NOMO-1 (cell line): ENCODE measurements at regions not wholly inside any gene's neighbourhood (a gene's known extent, or its start where the extent isn't known, plus 50 kb on each side); places are given as distances from the start of the nearest gene placed in this dataset.
"Not testable (repeated sequence)": the region's sequence is repeated elsewhere in the genome, so short reads cannot be mapped to it uniquely, and the experiment has no call there.

Experiments
- DNase-seq, 2 experiments: peaks; one replicate each; lab custom pipeline; 2025; ENCODE audit not compliant: unreplicated experiment in 2 of 2; lab: John Stamatoyannopoulos, UW

DNA sequence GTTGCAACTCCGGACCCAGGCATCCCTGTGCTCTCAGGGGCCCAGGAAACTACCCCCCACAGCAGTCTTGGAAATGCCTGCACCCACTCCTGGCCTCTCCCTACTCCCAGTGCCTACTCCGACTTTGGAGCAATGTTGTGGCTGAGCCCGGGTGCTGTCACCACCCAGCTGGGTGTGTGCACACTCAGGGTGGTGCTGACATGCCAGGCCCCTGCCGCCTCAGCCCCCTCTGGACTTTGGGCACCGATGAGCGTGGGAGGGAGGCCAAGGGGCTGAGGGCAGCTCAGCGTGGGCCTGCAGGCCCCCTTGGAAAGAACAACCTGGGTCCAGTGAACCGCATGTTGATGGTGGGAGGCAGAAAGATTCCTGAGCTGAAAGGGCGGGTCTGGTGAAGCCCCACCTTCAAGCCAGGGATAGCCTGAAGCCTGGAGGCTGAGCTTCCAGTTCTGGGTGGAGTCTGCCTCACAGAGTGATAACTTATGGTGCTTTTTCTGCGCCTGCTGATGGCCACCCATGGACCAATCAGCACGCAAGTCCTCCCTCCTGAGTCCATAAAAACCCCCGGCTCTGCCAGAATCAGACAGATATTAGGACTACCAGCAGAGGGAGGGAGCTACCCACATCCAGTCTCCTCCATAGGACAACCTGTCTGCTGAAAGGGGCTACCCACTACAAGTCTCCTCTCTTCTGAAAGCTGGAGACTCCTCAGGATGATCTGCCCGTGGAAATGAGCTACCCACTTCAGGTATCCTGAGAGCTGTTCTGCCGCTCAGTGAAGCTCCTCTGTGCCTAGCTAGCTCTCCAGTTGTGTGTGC is 380.4 kb upstream of the SORCS1 start:
- DNase-seq: no peak

DNA sequence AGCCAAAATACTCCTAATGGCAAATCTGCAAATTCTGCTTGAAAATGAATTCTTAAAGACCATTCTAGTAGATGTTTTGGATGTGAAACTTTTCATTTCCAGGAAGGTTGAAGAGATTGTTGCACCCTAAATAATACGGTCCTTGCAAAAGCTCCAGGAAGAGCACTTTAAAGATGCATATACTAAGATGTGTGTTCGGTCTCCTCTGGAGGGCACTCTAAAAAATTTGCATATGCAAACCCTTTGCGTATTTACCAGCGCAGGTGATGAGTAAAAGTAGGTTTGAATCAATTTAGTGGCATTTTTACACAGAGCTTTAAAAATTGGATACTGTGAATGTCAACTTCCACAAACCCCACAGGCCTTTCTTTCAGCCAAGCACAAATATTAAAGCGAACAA is 378.1 kb upstream of the SORCS1 start:
- DNase-seq: no peak

DNA sequence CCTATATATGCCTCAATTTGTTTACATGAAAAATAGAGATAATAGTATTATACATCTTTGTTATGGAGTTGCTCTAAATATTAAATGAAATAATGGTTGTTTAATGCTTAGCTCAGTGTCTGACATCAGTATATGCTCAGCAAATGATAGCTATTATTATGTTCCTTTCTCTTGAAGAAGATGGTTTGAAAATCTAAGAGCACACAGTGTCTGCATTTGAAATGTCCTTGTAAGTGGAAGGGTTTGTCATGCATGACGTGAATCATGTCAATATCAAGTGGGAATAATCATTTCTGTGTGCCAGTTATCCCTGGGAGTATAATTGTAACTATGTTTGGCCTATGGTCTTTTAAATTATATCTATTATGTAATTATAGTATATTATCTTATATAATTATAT is 377.5 kb upstream of the SORCS1 start:
- DNase-seq: no peak

DNA sequence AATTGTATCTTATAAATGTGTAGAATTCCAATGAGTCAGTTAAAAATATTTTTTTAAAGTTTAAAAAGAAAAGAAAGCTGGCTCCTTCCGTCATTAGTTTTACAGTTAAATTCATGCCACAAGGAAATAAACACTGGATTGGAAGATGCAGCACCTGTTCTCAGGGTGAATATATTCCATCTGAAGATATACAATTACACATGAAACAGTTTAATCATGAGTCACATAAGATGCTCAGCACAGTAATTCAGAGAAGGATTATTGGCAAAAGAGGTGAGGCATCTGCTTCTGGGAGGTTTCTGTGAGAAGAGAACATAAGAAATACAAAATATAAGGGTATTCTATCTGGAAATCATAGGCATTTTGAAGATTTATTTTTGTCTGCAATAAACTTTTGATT is 376.5 kb upstream of the SORCS1 start:
- no peak for DNase-seq

DNA sequence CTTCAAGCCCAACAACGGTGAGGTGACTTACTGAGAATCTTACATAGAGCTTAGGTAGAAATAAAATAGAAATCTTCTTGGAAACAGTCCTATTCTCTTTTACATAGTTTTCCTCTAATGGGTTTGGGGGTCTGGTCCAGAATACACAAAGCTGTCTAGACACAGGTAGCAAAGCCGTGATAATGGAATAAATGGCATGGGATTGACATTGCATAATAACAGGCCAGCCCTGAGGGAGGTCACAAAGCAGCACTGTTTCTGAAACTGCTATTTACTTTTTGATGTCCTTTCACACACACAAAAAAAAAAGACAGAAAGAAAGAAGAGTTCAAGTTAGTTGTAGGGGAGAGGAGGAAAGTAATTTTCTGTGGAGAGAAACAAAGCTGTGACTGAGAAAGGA is 364.8 kb upstream of the SORCS1 start:
- DNase-seq: no peak

DNA sequence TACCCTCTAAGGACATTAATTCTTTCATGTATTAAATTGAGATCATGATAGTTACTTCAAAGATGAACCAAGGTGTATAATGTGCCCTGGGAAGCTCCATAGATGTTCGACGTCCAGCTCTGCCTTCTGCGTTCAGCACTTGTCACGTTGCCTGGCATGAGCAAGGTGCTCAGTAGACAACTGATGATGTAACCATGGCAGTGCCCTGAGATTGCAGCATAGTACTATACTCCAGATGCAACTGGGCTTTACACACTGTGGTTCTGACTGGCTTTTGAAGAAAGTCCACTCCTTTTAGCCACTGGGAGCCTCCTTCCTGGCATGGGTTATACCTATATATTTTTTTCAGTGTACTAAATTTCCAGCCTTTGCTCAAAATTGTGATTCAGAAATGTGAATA is 355.8 kb upstream of the SORCS1 start:
- no peak for DNase-seq

DNA sequence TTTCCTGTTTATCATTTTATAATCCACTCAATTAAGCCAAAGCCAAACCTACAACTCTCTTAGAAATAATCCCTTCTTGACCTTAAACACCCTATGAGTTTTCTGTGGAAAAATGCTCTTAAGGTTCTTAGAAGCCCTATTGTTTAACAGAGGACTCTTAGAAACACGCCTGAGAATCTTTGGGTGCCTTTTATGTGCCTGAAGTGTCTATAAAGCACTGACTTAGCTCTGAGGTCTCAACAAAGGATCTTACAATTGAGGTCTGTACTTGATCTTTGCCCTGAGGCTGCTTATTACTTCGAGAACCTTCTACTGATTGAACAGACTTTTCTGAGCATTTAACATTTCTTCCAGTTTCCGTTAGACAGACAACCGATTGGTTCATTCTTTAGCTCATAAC is 353.3 kb upstream of the SORCS1 start:
- no peak for DNase-seq

DNA sequence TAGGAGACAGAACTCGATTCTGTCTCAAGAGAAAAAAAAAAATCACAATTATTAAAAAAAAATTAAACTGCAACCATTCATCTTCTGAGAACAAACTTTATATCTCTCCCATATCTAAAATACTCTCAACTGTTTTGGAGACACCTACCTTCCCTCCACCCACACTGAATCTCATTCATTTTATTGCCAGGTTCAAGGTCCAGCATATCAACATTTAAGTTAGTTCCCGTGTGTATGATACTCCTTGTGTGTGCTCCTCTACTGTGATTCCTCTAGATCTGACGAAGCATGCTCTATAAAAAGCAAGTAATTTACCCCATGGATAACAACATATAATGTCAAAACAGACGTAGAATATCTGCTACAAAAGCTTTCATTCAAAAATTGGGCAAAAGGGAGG is 351.8 kb upstream of the SORCS1 start:
- DNase-seq: no peak

DNA sequence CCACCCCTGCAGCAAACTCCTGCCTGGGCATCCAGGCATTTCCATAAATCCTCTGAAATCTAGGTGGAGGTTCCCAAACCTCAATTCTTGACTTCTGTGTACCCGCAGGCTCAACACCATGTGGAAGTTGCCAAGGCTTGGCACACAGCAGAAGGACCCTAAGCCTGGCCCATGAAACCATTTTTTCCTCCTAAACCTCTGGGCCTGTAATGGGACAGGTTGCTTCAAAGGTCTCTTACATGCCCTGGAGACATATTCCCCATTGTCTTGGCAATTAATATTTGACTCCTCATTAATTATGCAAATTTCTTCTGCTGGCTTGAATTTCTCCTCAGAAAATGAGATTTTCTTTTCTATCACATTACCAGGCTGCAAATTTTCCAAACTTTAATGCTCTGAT is 339.5 kb upstream of the SORCS1 start:
- DNase-seq: not testable (repeated sequence)

DNA sequence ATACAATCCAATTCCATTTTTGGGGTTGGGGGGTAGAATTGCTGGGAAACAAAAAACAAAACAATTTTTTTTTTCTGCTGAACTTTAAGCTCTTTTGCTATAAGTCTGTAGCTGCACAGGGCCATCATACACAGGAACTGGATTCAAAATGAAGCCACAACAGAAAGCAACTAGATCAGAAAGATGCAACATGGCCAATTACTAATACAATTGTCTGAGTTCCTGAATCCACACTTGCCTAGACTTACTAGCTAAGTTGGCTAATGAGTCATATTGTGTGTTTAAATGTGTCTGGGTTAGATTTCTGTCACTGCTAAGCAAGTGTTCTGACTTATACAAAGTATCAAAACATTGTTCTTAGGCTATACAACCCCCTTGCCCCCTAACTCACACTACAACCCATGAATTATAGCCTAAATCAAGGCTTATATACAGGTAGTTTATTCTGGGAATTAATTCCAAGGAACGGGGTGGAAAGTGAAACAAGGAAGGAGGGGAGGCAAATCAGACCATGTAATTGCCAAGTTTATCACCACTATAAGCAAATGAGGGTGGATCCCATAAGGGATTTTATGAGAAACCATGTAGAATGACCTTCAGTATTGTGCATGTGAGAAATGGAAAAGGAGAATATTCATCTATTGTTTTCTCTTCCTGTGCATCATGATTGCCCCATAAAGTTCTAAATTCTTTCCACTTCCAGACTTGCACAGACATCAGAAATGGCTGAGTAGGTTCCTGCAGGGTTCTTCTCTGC is 337.9 kb upstream of the SORCS1 start:
- no peak for DNase-seq

DNA sequence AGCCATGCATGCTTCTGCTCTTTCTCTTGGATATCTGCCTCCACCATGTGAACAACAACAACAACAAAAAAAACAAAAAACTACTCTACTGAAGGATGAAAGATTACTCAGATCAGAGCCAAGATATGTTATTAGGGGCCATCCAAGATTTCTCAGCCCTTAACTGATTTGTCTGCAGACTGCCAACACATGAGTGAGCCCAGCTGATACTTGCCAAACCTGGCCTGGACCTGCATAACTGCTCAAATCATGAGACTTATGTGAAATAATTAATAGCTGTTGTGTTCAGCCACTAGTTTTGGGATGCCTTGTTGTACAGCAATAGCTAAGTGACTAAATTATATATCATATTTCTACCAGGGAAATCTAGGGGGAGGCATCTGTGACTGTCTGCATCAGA is 334.5 kb upstream of the SORCS1 start:
- no peak for DNase-seq

DNA sequence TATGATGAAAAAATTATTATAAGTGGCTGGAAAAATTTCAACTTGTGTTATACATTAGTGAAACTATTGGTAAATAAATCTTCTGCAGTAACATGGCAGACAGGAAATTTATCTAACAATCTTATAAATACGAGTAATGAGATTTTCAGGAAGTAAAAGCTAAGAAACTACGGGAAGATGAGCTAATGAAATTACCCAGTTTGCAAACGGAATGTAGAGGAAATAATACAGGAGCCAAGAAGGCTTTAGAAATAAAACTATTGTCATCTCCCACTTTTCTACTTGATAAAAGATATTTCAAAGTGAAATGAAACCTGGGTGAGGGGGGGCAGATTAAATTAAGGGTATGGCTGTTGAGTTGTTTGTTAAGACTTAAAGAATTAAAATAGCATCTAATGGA is 332.5 kb upstream of the SORCS1 start:
- DNase-seq: no peak

DNA sequence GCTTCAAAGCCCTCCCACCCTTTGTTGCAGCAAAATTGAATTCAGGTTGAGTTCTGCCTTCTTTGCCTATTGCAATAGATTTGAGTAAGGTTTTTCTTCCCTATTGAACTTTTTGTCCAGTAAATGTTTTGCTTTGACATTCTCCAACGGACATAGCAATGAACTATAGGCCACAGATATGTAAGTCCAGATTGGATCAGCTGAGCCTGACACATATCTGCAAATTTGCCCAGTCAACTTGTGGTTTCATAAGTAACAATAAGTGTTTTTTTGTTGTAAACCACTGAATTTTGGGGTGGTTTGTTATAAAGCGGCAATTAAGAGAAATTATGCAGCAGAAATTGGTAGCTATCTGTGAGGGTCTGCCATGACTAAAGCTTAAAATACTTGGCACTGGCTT is 332.1 kb upstream of the SORCS1 start:
- DNase-seq: no peak

DNA sequence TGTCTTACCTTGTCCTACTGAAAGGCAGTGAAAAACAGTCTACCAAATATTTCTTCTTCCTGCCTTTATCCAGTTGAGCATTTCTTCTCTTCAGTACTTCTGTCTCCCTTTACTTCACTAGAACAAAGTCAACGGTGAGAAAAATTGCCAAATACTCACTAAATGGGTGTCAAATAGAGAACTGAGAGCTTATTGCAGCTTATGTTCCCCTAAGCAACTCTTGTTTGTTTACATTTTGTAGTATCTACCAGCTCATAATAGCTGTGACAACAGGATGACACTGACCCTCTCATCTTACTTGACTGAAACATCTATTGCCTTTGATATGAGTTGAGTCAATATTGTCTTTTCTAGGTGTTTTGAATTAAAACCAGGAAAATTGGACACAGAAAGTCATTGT is 327.9 kb upstream of the SORCS1 start:
- peak; percentile 14 to 66 for DNase-seq

DNA sequence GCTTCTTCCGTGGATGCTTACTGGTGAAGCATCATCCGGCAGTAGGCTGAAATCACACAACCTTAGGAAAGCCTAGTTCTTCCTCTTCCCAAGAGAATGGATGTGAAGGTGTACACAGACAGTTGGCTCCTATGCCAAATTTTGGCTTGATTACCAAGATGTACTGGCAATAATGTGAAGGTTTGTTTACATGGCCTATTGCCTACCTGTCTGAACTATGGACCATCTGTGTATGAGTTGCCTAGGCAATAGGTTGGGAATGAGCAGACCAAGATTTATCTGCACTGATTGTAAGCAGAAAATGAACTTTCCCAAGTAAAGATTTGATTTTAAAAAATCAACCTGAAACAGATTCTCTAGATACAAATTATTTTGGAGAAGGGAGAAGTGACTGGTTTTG is 325.9 kb upstream of the SORCS1 start:
- DNase-seq: no peak

DNA sequence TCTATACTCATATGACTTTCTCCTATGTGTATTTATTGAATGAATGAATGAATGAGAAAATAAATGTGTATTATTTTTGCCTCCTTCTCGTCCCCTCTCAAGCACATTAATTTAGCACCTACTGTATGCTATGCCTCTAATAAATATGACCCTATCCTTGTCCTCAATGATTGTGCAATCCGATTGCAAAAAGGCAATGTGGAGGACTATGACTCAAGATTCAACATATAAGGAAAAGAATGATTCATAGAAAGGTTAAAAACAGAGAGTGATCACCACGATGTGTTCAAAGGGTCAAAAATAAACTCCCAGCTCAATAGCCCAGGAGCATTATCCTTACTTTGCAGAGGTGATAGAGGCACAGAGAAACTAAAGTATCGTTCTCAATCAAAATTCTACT is 322.8 kb upstream of the SORCS1 start:
- peak in 1 of 2 experiments; percentile 35 for DNase-seq

DNA sequence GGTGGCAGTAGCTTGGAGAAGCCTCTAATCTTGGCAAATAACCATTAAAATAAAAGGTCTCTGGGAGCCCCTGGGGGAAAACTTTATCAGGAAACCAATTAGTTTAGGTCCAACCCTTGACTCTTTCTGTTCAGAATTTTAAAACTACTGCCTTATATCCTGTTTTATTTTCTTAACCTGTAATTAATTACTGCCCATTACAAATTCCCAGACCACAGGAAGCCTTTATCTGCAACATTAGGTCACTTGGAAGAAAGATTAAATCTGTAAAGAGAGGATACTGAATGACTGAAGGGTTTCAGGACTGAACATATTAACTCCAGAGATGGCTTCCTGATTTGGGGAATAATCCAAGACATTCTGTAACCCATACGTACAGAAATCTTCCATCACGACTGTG is 320.5 kb upstream of the SORCS1 start:
- no peak for DNase-seq

DNA sequence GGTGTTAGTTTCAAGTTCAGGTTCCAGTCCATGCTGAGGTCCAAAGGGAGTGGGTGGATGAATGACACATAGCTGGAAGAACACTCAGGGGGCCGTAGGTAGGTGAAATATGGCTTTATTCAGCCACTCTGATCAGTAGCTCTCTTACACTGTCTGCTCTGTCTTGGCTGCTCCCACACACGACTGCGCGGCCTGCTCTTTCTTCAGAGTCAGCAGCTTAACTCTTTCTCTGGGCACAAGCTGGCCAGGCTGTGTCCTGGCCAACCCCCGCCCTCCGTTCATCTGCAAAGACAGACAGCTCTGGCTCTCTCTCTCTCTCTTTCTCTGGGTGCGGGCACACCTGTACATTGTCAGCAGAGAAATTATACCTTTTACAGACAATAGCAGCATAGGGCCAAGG is 317.4 kb upstream of the SORCS1 start:
- DNase-seq: no peak

DNA sequence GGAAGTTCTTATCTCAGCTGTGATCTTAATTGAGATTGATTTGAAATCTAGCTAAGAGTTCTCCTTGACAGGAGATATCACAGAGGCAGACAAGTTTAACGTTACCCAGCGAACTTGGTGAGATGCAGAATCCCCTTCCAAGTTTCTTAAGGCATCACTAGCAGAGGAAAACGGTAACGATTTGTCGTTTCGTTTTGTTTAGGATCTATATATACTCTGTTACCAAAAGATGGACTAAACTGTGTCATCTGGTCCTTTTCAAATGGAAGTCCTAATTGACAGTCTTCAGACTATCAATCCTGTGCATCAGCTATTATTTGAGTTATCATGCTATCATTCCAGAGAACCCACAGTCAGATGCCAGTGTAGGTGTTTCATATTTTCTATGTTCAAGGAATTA is 316.7 kb upstream of the SORCS1 start:
- DNase-seq: no peak

DNA sequence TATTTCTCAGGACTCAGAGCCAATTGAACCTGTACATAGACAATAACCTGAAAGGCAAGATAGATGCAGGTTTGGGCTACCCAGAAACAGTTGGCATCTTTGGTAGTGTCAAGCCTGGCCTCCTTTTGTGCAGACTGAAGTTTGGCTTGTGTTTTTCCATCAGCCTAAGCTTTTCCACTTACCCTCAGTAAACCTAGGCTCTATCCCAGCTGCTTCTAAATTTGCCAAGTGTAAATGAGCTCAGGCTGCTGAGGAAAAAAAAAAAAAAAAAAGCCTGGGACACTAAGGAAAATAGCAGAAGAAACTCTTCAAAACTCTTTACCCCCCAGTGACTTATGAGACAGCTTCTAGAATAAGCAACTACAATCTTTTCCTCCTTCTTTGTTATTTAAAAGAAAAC is 316.3 kb upstream of the SORCS1 start:
- no peak for DNase-seq

DNA sequence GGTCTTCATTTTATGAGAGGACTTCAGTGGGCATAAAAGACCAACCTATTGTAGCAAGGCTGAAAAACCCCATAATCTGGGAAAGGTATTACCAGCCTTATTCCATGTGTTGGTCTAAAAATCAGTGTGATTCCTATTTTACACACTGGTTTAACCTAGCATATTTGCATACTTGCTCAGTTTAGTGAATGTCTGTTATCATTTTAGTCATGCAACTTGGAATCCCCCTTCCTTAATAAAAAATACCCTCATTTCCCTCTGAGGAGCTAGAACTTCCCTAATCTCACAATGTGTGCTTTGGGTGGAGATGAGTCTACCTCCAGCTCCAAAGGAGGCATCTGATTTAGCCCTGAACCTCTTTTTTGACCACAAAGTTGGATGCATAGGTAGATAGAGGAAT is 312.8 kb upstream of the SORCS1 start:
- DNase-seq: no peak

DNA sequence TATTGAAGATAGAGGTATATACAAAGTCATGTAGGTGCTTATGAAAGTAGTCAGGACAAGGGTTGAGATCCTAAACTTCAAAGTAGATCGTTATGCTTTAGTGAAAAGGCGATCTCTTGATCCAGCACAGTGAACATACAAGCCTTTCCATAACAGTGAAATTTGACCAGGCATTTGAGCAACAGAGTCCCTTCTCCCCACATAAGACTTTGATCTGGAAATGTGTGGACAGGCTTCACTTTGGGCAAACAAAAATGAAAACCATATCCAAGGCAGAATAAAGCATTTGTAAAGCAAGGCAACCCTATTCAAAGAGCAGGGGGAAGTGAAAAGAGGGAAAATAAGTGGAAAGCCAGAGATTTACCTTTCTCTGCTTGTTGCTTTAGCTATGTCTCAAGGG is 311.9 kb upstream of the SORCS1 start:
- no peak for DNase-seq
